NCI-H526 (cell line): ENCODE measurements at regions not wholly inside any gene's neighbourhood (a gene's known extent, or its start where the extent isn't known, plus 50 kb on each side); places are given as distances from the start of the nearest gene placed in this dataset.
"Not testable (repeated sequence)": the region's sequence is repeated elsewhere in the genome, so short reads cannot be mapped to it uniquely, and the experiment has no call there.

Source experiments
- DNase-seq, 2 experiments: peaks; one replicate each; lab custom pipeline; 2025; lab: John Stamatoyannopoulos, UW

GRCh38 chr18:79579807-79580497, 99.7 kb upstream of the CTDP1 start:
- no peak for DNase-seq

- no peak for DNase-seq
These were observed 99.0 kb upstream of the CTDP1 start for GRCh38 chr18:79580498-79581171.

GRCh38 chr18:79581406-79581805, 98.2 kb upstream of the CTDP1 start:
- no peak for DNase-seq

- no peak for DNase-seq
These were observed 97.7 kb upstream of the CTDP1 start for GRCh38 chr18:79581911-79582310.

- DNase-seq, result no peak
These were observed 96.6 kb upstream of the CTDP1 start for GRCh38 chr18:79582978-79583377.

GRCh38 chr18:79583426-79583825, 96.2 kb upstream of the CTDP1 start:
- DNase-seq, result no peak

- no peak for DNase-seq
These were observed 95.6 kb upstream of the CTDP1 start for GRCh38 chr18:79583984-79584401.

GRCh38 chr18:79584491-79585394, 94.9 kb upstream of the CTDP1 start:
- no peak for DNase-seq

GRCh38 chr18:79585395-79586370, 93.9 kb upstream of the CTDP1 start:
- DNase-seq, result no peak

- DNase-seq, result no peak
These were observed 93.0 kb upstream of the CTDP1 start for GRCh38 chr18:79586436-79587225.

- DNase-seq, result no peak
These were observed 92.3 kb upstream of the CTDP1 start for GRCh38 chr18:79587226-79587741.

- no peak for DNase-seq
These were observed 91.6 kb upstream of the CTDP1 start for GRCh38 chr18:79587779-79588635.

GRCh38 chr18:79588636-79589481, 90.7 kb upstream of the CTDP1 start:
- DNase-seq, result no peak

GRCh38 chr18:79589601-79590091, 90.0 kb upstream of the CTDP1 start:
- DNase-seq, result no peak

- no peak for DNase-seq
These were observed 89.2 kb upstream of the CTDP1 start for GRCh38 chr18:79590191-79591031.

- no peak for DNase-seq
These were observed 88.6 kb upstream of the CTDP1 start for GRCh38 chr18:79591032-79591308.

- not testable (repeated sequence) for DNase-seq
These were observed 86.9 kb upstream of the CTDP1 start for GRCh38 chr18:79592684-79593083.
